WERI-Rb-1 (cell line): ENCODE measurements at regions not wholly inside any gene's neighbourhood (a gene's known extent, or its start where the extent isn't known, plus 50 kb on each side); places are given as distances from the start of the nearest gene placed in this dataset.
"Not testable (repeated sequence)": the region's sequence is repeated elsewhere in the genome, so short reads cannot be mapped to it uniquely, and the experiment has no call there.

Experiments
- DNase-seq: peaks from one replicate; pipeline ENCODE4 v3.0.0-alpha.2; 2020
- H3K27ac ChIP-seq: fragments of 250-450 bp; sonication (Bioruptor Pico); 2 replicates; pipeline ENCODE4 v1.5.1; 2020; ENCODE audit warnings: mild to moderate bottlenecking, moderate library complexity
- H3K27me3 ChIP-seq: fragments of 250-450 bp; sonication (Bioruptor Pico); 2 replicates; pipeline ENCODE4 v1.5.1; 2021; ENCODE audit warnings: mild to moderate bottlenecking, low read depth, moderate library complexity; ENCODE audit not compliant: insufficient read depth, severe bottlenecking
- H3K36me3 ChIP-seq: fragments of 250-450 bp; sonication (Bioruptor Pico); 2 replicates; pipeline ENCODE4 v1.5.1; 2020; ENCODE audit warnings: mild to moderate bottlenecking, moderate library complexity
- H3K4me3 ChIP-seq: 2 replicates; pipeline ENCODE4 v1.5.1; 2011; ENCODE audit warnings: low read depth, mild to moderate bottlenecking, control low read depth, low read length
- H3K9me3 ChIP-seq: fragments of 250-450 bp; sonication (Bioruptor Pico); 2 replicates; pipeline ENCODE4 v1.5.1; 2021; ENCODE audit warnings: mild to moderate bottlenecking, moderate library complexity; ENCODE audit not compliant: severe bottlenecking
- CTCF ChIP-seq: IDR thresholded peaks from 2 replicates; pipeline ENCODE4 v1.5.1; 2011; ENCODE audit warnings: low read depth, mild to moderate bottlenecking, control low read depth, inconsistent platforms, low read length

- no peak overlapping the region for H3K27ac ChIP-seq
- H3K36me3 ChIP-seq, result no peaks in the 10 kb centered on the region
- no peak overlapping the region for H3K4me3 ChIP-seq
- H3K27me3 ChIP-seq, result no peaks in the 10 kb centered on the region
- DNase-seq, result no peak
- H3K9me3 ChIP-seq, result no peaks in the 10 kb centered on the region
- no peak for TF ChIP-seq CTCF
Observed at GRCh38 chr4:1550122-1551070, 133.7 kb downstream of the FAM53A start.

- TF ChIP-seq CTCF, result no peak
- Histone ChIP-seq H3K36me3 (no peaks in the 10 kb centered on the region), H3K9me3 (no peaks in the 10 kb centered on the region), H3K27ac (no peak overlapping the region), H3K4me3 (no peak overlapping the region), H3K27me3 (no peaks in the 10 kb centered on the region)
- no peak for DNase-seq
Observed at GRCh38 chr4:1549638-1550035, 134.5 kb downstream of the FAM53A start.

GRCh38 chr4:1548827-1549637 lies 135.1 kb downstream of the FAM53A start:
- H3K9me3 ChIP-seq, H3K4me3 ChIP-seq, H3K27ac ChIP-seq, H3K36me3 ChIP-seq, H3K27me3 ChIP-seq: not testable (repeated sequence)
- peak; percentile 84 for DNase-seq
- peak; percentile 83 for TF ChIP-seq CTCF

GRCh38 chr4:1547856-1548826 lies 136.0 kb downstream of the FAM53A start:
- DNase-seq, result no peak
- Histone ChIP-seq H3K9me3 (no peaks in the 10 kb centered on the region), H3K27ac (no peak overlapping the region), H3K27me3 (no peaks in the 10 kb centered on the region), H3K4me3 (no peak overlapping the region), H3K36me3 (no peaks in the 10 kb centered on the region)
- no peak for TF ChIP-seq CTCF

GRCh38 chr4:1547131-1547855 lies 136.8 kb downstream of the FAM53A start:
- H3K27me3 ChIP-seq, result no peaks in the 10 kb centered on the region
- no peak for TF ChIP-seq CTCF
- no peak overlapping the region for H3K4me3 ChIP-seq
- no peaks in the 10 kb centered on the region for H3K36me3 ChIP-seq
- no peaks in the 10 kb centered on the region for H3K9me3 ChIP-seq
- DNase-seq, result no peak
- H3K27ac ChIP-seq, result no peak overlapping the region
